HepG2 (cell line): ENCODE measurements at regions not wholly inside any gene's neighbourhood (a gene's known extent, or its start where the extent isn't known, plus 50 kb on each side); places are given as distances from the start of the nearest gene placed in this dataset.

Experiments used
- ATAC-seq: fragments of 200-7000 bp; cut with Tn5 transposase; 3 replicates; pipeline ENCODE4 v1.9.1; 2020; ENCODE audit warnings: mild to moderate bottlenecking, moderate library complexity
- BruUV-seq: library from RNA; stranded (reverse); fragments of 400-500 nt; replicated peaks from 2 replicates; lab custom pipeline; 2021; lab: Mats Ljungman, UMichigan
- CTCF ChIA-PET: fragments of 300-600 bp; formaldehyde crosslinking; extraction: SDS; loops from one replicate; lab custom pipeline; 2021; ENCODE audit warnings: low total read pairs, inconsistent platforms, low intra/inter-chr PET ratio; lab: Yijun Ruan, JAX
- POLR2A ChIA-PET: fragments of 350-600 bp; sonication (Branson Sonifier 250); formaldehyde crosslinking; loops from one replicate; lab custom pipeline; 2020; ENCODE audit warnings: antibody characterized with exemption, inconsistent platforms; lab: Yijun Ruan, JAX
- DNase-seq: peaks from one replicate; pipeline ENCODE4 v3.0.0-alpha.2; 2015; ENCODE audit warnings: low spot score
- FAIRE-seq: peaks from 3 replicates; lab custom pipeline; 2011; peaks lifted over from hg19 to GRCh38; lab: Jason Lieb, UNC
- H2AFZ ChIP-seq: one replicate; pipeline ENCODE4 v1.6.1; 2011; ENCODE audit warnings: low read length, inconsistent platforms
- H3K27ac ChIP-seq: fragments of 300-600 bp; 3 replicates; pipeline ENCODE4 v1.8.0; 2011; ENCODE audit warnings: mixed run types, mild to moderate bottlenecking, mixed read lengths, low read length, inconsistent platforms; ENCODE audit not compliant: insufficient read depth; ENCODE audit errors: extremely low read length
- H3K27me3 ChIP-seq, 2 experiments: fragments of 200-600 bp in 1 of 2; 2 replicates in 1 of 2; 3 replicates in 1 of 2; pipeline versions ENCODE4 v1.6.0 to v1.8.0; 2011; ENCODE audit warnings: low read length in 2 of 2, mild to moderate bottlenecking in 2 of 2, moderate library complexity in 2 of 2, inconsistent platforms in 1 of 2; ENCODE audit not compliant: insufficient read depth in 2 of 2, control insufficient read depth in 1 of 2
- H3K36me3 ChIP-seq, 2 experiments: fragments of 200-600 bp in 1 of 2; replicated peaks in 1 of 2; 2 replicates in 1 of 2; 3 replicates in 1 of 2; pipeline versions ENCODE4 v1.5.1 to v1.8.0; 2011; ENCODE audit warnings: low read length in 2 of 2, inconsistent platforms in 1 of 2; ENCODE audit not compliant: insufficient read depth in 2 of 2, control insufficient read depth in 1 of 2
- H3K4me1 ChIP-seq: 2 replicates; pipeline ENCODE4 v1.5.1; 2012; ENCODE audit warnings: low read length, inconsistent platforms; ENCODE audit not compliant: insufficient read depth
- H3K4me2 ChIP-seq: 2 replicates; pipeline ENCODE4 v1.6.0; 2011; ENCODE audit warnings: low read depth, low read length, inconsistent platforms
- H3K4me3 ChIP-seq, 3 experiments: fragments of 200-600 bp in 1 of 3; sonication (generic), shearing (Covaris generic) in 1 of 3; replicated peaks in 1 of 3; 2 replicates each; pipeline ENCODE4 v1.5.1; 2011 to 2016; ENCODE audit warnings: low read length in 3 of 3, inconsistent platforms in 2 of 3, low read depth in 2 of 3, mild to moderate bottlenecking in 2 of 3, control low read depth in 1 of 3, mixed read lengths in 1 of 3; ENCODE audit not compliant: insufficient read depth in 1 of 3
- H3K79me2 ChIP-seq: one replicate; pipeline ENCODE4 v1.6.1; 2011; ENCODE audit warnings: low read length, inconsistent platforms; ENCODE audit not compliant: insufficient read depth
- H3K9ac ChIP-seq: 2 replicates; pipeline ENCODE4 v1.6.0; 2011; ENCODE audit warnings: mild to moderate bottlenecking, low read depth, low read length, inconsistent platforms; ENCODE audit not compliant: insufficient read depth
- H3K9me3 ChIP-seq: 2 replicates; pipeline ENCODE4 v1.5.1; 2012; ENCODE audit warnings: mild to moderate bottlenecking, low read length
- H4K20me1 ChIP-seq: 2 replicates; pipeline ENCODE4 v1.6.0; 2011; ENCODE audit warnings: inconsistent platforms, mild to moderate bottlenecking, low read length, moderate library complexity; ENCODE audit not compliant: insufficient read depth
- BRD4 ChIP-seq: sonication (generic); formaldehyde crosslinking; IDR thresholded peaks from 2 replicates; pipeline ENCODE4 v1.4.0; 2020; ENCODE audit warnings: missing genetic modification reagents
- EP300 ChIP-seq, 3 experiments: sonication (generic) in 1 of 3; formaldehyde crosslinking in 1 of 3; IDR thresholded peaks; 2 replicates each; pipeline versions ENCODE4 v1.5.1 to v1.6.1; 2011 to 2020; ENCODE audit warnings: low read depth in 2 of 3, low read length in 2 of 3, borderline replicate concordance in 1 of 3, improper control_type of control experiment in 1 of 3, mild to moderate bottlenecking in 1 of 3, missing genetic modification reagents in 1 of 3, moderate library complexity in 1 of 3
- HIC2 ChIP-seq: sonication (generic); formaldehyde crosslinking; IDR thresholded peaks from 2 replicates; pipeline ENCODE4 v1.9.0; 2022; ENCODE audit warnings: low read depth, missing genetic modification reagents
- KLF9 ChIP-seq: IDR thresholded peaks from 2 replicates; pipeline ENCODE4 v1.6.1; 2016; ENCODE audit warnings: low read depth
- MAFF ChIP-seq: IDR thresholded peaks from 2 replicates; pipeline ENCODE4 v1.6.1; 2011; ENCODE audit warnings: low read depth, low read length, improper control_type of control experiment
- MIXL1 ChIP-seq: IDR thresholded peaks from 2 replicates; pipeline ENCODE4 v1.6.1; 2016
- MTA3 ChIP-seq: sonication (generic); formaldehyde crosslinking; IDR thresholded peaks from 2 replicates; pipeline ENCODE4 v1.4.0; 2020; ENCODE audit warnings: missing genetic modification reagents
- RARG ChIP-seq: sonication (generic); formaldehyde crosslinking; IDR thresholded peaks from 2 replicates; pipeline ENCODE4 v1.4.0; 2020; ENCODE audit warnings: low read depth, mild to moderate bottlenecking, missing genetic modification reagents
- TCF7 ChIP-seq: sonication (generic); IDR thresholded peaks from 2 replicates; pipeline ENCODE4 v1.6.1; 2016; ENCODE audit warnings: antibody characterized with exemption, low read depth
- TFAP4 ChIP-seq: sonication (generic); IDR thresholded peaks from 2 replicates; pipeline ENCODE4 v1.6.1; 2016; ENCODE audit warnings: low read depth, borderline replicate concordance
- ZBTB3 ChIP-seq: sonication (generic); formaldehyde crosslinking; IDR thresholded peaks from 2 replicates; pipeline ENCODE4 v1.4.0; 2020; ENCODE audit warnings: low read depth, mild to moderate bottlenecking, moderate library complexity, missing genetic modification reagents, borderline replicate concordance
- ZNF142 ChIP-seq: sonication (generic); formaldehyde crosslinking; IDR thresholded peaks from 2 replicates; pipeline ENCODE4 v1.4.0; 2020; ENCODE audit warnings: missing genetic modification reagents
- WGBS: methylation state at CpG from one replicate; pipeline ENCODE4 v1.1.6; 2017; ENCODE audit warnings: low lambda C conversion rate; 5-methylcytosine and 5-hydroxymethylcytosine counted together
- in situ Hi-C: cut with HindIII; loops from 2 replicates; pipeline ENCODE4 v1.10.0; 2017; ENCODE audit warnings: low pct_unique_long_range_greater_than_20kb; ENCODE audit not compliant: extremely low pct_ligation_motif_present
- intact Hi-C: fragments of 100-400 bp; cut with micrococcal nuclease; formaldehyde crosslinking; loops from one replicate; pipeline ENCODE4 v1.10.0; 2022; ENCODE audit not compliant: unreplicated experiment
- TF ChIP-seq, protein P1 (sequence below): sonication (generic); formaldehyde crosslinking; IDR thresholded peaks from 2 replicates; pipeline ENCODE4 v1.8.0; 2022; ENCODE audit warnings: low read depth, missing genetic modification reagents

DNA sequence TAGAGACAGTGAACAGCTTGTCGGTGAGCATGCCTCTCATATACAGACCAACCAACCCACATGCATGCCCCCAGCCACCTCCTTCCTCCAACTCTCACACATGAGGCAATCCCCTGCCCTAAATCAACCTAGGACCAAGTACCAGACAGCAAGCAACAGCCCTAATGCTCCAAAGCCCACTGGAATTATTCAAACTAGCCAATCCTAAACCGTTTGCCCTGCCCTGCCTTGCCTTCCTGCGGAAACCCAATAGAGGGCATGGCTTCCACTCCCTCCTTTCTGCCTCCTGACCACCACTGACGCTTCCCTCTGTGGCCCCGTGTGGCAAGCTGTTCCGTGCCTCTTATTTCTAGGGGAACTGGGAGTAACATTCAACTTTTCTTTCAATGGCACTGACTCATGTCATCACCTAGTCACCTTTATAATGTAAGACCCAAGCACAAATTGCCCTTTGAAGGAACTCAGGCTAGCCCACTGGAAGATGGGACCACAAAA is 129.3 kb upstream of the GJB5 start (continued):
- TF ChIP-seq HIC2 (CRISPR knock-in tag): no peak
- TF ChIP-seq ZBTB3: no peak
- TF ChIP-seq, protein P1, sequence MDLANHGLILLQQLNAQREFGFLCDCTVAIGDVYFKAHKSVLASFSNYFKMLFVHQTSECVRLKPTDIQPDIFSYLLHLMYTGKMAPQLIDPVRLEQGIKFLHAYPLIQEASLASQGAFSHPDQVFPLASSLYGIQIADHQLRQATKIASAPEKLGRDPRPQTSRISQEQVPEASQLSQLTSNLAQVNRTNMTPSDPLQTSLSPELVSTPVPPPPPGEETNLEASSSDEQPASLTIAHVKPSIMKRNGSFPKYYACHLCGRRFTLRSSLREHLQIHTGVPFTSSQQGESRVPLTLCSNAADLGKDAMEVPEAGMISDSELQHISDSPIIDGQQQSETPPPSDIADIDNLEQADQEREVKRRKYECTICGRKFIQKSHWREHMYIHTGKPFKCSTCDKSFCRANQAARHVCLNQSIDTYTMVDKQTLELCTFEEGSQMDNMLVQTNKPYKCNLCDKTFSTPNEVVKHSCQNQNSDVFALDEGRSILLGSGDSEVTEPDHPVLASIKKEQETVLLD (CRISPR knock-in tag): no peak
- no peak for TF ChIP-seq MAFF
- TF ChIP-seq MIXL1 (CRISPR knock-in tag): no peak
- no peak for TF ChIP-seq TFAP4

DNA sequence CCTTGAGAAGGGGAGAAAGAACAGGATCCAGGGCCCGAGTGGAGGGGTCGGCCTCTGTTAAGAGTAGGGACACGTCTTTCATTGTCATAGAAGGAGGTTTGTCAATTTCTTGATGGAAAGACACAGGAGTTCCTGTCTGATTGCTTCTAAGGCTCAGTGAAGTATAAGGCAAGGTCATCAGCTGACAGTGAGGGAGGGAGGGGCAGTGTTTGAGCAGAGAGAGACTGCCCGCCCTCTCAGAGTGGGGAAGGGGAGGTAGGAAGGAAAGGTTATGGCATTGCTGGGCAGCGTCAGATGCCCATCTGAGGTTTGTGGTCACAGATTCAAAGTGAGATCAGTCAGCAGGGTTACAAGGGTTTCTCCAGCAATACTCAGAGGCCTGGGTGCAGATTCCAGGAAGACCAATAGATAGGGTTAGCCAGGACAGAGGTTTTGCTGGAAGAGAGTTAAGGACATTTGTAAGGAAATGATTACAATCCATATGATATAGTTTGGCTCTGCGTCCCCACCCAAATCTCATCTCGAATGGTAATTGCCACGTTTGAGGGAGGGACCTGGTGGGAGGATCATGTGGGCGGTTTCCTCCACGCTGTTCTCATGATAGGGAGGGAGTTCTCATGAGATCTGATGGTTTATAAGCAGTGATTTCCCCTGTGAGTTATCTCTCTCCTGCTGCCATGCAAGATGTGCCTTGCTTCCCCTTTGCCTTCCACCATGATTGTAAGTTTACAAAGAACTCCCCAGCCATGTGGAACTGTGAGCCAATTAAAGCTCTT is 127.2 kb upstream of the GJB5 start:
- Histone ChIP-seq H4K20me1 (no peaks in the 10 kb centered on the region), H3K27ac (no peak overlapping the region), H2AFZ (no peak overlapping the region), H3K79me2 (no peaks in the 10 kb centered on the region), H3K4me1 (no peaks in the 10 kb centered on the region), H3K27me3 (no peaks in the 10 kb centered on the region; a peak in 1 of 5 replicates), H3K36me3 (no peaks in the 10 kb centered on the region), H3K4me3 (no peak overlapping the region), H3K9me3 (no peaks in the 10 kb centered on the region), H3K9ac (no peak overlapping the region), H3K4me2 (no peak overlapping the region)
- no peak for ATAC-seq
- CTCF ChIA-PET: no interaction called here
- no peak for FAIRE-seq
- no TSS peak for BruUV-seq
- POLR2A ChIA-PET: no interaction called here
- no peak for DNase-seq
- in situ Hi-C loops (no loop called here), intact Hi-C loops (no loop called here)
- under 1% methylated on average over 9 of the region's 10 CpGs for WGBS
- no peak for TF ChIP-seq EP300 (IDR thresholded peaks at IDR 0.05; ENCODE audit: low read depth in 2 of 2, low read length in 2 of 2)
- TF ChIP-seq EP300 (CRISPR knock-in tag; IDR thresholded peaks at IDR 0.05; ENCODE audit: borderline replicate concordance): no peak
- TF ChIP-seq ZNF142 (CRISPR knock-in tag): no peak
- no peak for TF ChIP-seq KLF9 (CRISPR knock-in tag)
- TF ChIP-seq TCF7: no peak
- no peak for TF ChIP-seq BRD4 (CRISPR knock-in tag)
- no peak for TF ChIP-seq MTA3 (CRISPR knock-in tag)
- TF ChIP-seq RARG (CRISPR knock-in tag): no peak
